Fibroblast of lung (primary cell): ENCODE measurements at regions not wholly inside any gene's neighbourhood (a gene's known extent, or its start where the extent isn't known, plus 50 kb on each side); places are given as distances from the start of the nearest gene placed in this dataset.

Source experiments
- DNase-seq, 2 donors: peaks; one replicate each; pipeline versions ENCODE4 v3.0.0 to v3.0.0-alpha.2; 2010; ENCODE audit warnings: low read depth in 2 of 2
- H2AFZ ChIP-seq: 2 replicates; pipeline ENCODE4 v1.5.1; 2012; ENCODE audit warnings: low read length, control low read depth, inconsistent platforms
- H3K27ac ChIP-seq: 2 replicates; pipeline ENCODE4 v1.5.1; 2011; ENCODE audit warnings: low read length, control low read depth; ENCODE audit not compliant: insufficient read depth
- H3K27me3 ChIP-seq: 2 replicates; pipeline ENCODE4 v1.5.1; 2011; ENCODE audit warnings: mild to moderate bottlenecking, low read length; ENCODE audit not compliant: control insufficient read depth, insufficient read depth
- H3K36me3 ChIP-seq: 2 replicates; pipeline ENCODE4 v1.5.1; 2011; ENCODE audit warnings: low read length; ENCODE audit not compliant: control insufficient read depth, insufficient read depth
- H3K4me1 ChIP-seq: 2 replicates; pipeline ENCODE4 v1.5.1; 2011; ENCODE audit warnings: low read length; ENCODE audit not compliant: control insufficient read depth, insufficient read depth; ENCODE audit errors: extremely low read depth
- H3K4me2 ChIP-seq: 2 replicates; pipeline ENCODE4 v1.5.1; 2011; ENCODE audit warnings: low read length, control low read depth; ENCODE audit not compliant: insufficient read depth; ENCODE audit errors: extremely low read depth
- H3K4me3 ChIP-seq, 4 experiments: fragments of 200-600 bp in 1 of 4; sonication (generic) in 1 of 4; replicated peaks in 1 of 4; 2 replicates each; pipeline ENCODE4 v1.5.1; 2011 to 2016; ENCODE audit warnings: low read length in 4 of 4, low read depth in 3 of 4, mild to moderate bottlenecking in 3 of 4, control low read depth in 2 of 4, inconsistent platforms in 1 of 4, mixed read lengths in 1 of 4; ENCODE audit not compliant: insufficient read depth in 1 of 4; ENCODE audit errors: control extremely low read depth in 1 of 4
- H3K79me2 ChIP-seq: 2 replicates; pipeline ENCODE4 v1.5.1; 2012; ENCODE audit warnings: mild to moderate bottlenecking, low read length, inconsistent platforms; ENCODE audit not compliant: control insufficient read depth, insufficient read depth
- H3K9ac ChIP-seq: 2 replicates; pipeline ENCODE4 v1.5.1; 2011; ENCODE audit warnings: mild to moderate bottlenecking, low read length, control low read depth; ENCODE audit not compliant: insufficient read depth
- H3K9me3 ChIP-seq: 2 replicates; pipeline ENCODE4 v1.5.1; 2012; ENCODE audit warnings: low read depth, low read length; ENCODE audit not compliant: control insufficient read depth, insufficient read depth
- H4K20me1 ChIP-seq: 2 replicates; pipeline ENCODE4 v1.5.1; 2011; ENCODE audit warnings: low read length; ENCODE audit not compliant: control insufficient read depth, insufficient read depth; ENCODE audit errors: extremely low read depth
- EZH2 ChIP-seq: IDR thresholded peaks from 2 replicates; pipeline ENCODE4 v1.5.1; 2012; ENCODE audit warnings: low read length, control low read depth, mild to moderate bottlenecking; ENCODE audit errors: missing control alignments
- TF ChIP-seq, protein P1 (sequence below), 2 donors: IDR thresholded peaks in 1 of 2; conservative IDR thresholded peaks in 1 of 2; 1 replicate in 1 of 2; 2 replicates in 1 of 2; pipeline ENCODE4 v1.5.1; 2011 to 2012; ENCODE audit warnings: low read length in 2 of 2, control low read depth in 1 of 2, inconsistent platforms in 1 of 2, low read depth in 1 of 2, mild to moderate bottlenecking in 1 of 2

DNA sequence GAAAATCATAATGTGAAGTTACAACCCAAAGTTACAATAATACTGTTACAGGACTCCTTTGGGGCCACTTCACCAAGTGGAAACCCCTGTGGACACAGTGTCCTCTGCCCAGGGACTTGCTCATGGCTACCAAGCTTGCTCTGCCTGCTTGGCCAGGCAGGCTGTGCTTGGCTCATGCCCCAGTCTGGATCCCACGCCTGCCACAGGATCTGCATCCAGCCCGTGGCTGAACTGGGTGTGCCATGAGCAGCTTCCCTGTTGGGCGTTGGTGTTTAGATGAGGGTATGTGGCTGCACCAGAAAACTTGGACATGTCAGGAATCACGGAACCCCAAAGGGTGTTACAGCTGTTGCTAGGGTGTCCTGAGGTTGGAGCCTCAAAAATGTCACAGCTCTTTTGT lies 820.9 kb downstream of the SLC6A15 start:
- TF ChIP-seq EZH2, result no peak
- TF ChIP-seq, protein P1, sequence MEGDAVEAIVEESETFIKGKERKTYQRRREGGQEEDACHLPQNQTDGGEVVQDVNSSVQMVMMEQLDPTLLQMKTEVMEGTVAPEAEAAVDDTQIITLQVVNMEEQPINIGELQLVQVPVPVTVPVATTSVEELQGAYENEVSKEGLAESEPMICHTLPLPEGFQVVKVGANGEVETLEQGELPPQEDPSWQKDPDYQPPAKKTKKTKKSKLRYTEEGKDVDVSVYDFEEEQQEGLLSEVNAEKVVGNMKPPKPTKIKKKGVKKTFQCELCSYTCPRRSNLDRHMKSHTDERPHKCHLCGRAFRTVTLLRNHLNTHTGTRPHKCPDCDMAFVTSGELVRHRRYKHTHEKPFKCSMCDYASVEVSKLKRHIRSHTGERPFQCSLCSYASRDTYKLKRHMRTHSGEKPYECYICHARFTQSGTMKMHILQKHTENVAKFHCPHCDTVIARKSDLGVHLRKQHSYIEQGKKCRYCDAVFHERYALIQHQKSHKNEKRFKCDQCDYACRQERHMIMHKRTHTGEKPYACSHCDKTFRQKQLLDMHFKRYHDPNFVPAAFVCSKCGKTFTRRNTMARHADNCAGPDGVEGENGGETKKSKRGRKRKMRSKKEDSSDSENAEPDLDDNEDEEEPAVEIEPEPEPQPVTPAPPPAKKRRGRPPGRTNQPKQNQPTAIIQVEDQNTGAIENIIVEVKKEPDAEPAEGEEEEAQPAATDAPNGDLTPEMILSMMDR (conservative IDR thresholded peaks at IDR 0.05 in 1 of 2, IDR thresholded peaks at IDR 0.05 in 1 of 2; ENCODE audit: low read depth in 1 of 2, low read length in 2 of 2), result no peak
- Histone ChIP-seq H3K4me2 (no peak overlapping the region), H3K4me1 (no peaks in the 10 kb centered on the region), H3K79me2 (no peaks in the 10 kb centered on the region), H3K27ac (no peak overlapping the region), H3K4me3 (no peak overlapping the region), H3K27me3 (no peaks in the 10 kb centered on the region), H3K9me3 (no peaks in the 10 kb centered on the region), H4K20me1 (no peaks in the 10 kb centered on the region), H3K36me3 (no peaks in the 10 kb centered on the region), H2AFZ (no peak overlapping the region), H3K9ac (no peak overlapping the region)
- DNase-seq, result no peak

DNA sequence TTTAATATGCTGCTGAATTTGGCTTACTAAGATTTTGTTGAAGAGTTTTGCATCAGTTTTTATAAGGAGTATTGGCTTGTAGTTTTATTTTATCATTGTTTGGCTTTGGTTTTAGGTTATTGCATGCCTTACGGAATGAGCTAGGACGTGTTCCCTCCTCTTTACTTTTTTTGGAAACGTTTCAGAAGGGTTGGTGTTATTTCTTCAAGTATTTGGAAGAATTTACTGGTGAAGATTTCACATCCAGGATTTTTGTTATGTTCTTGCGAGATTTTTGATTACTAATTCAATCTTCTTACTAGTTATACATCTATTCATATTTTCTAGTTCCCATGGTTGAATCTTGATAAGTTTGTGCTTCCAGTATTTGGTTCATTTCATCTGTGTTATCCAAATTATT lies 823.2 kb downstream of the SLC6A15 start:
- Histone ChIP-seq H3K9me3 (no peaks in the 10 kb centered on the region), H3K79me2 (no peaks in the 10 kb centered on the region), H3K4me1 (no peaks in the 10 kb centered on the region), H2AFZ (no peak overlapping the region), H3K27me3 (no peaks in the 10 kb centered on the region), H3K4me2 (no peak overlapping the region), H3K9ac (no peak overlapping the region), H3K36me3 (no peaks in the 10 kb centered on the region), H3K27ac (no peak overlapping the region), H3K4me3 (no peak overlapping the region), H4K20me1 (no peaks in the 10 kb centered on the region)
- TF ChIP-seq, protein P1 (conservative IDR thresholded peaks at IDR 0.05 in 1 of 2, IDR thresholded peaks at IDR 0.05 in 1 of 2; ENCODE audit: low read depth in 1 of 2, low read length in 2 of 2), result no peak
- TF ChIP-seq EZH2, result no peak
- no peak for DNase-seq

GRCh38 chr12:84085046-84085445 lies 827.6 kb downstream of the SLC6A15 start:
- Histone ChIP-seq H3K79me2 (no peaks in the 10 kb centered on the region), H3K27ac (no peak overlapping the region), H3K4me1 (no peaks in the 10 kb centered on the region), H3K9ac (no peak overlapping the region), H4K20me1 (no peaks in the 10 kb centered on the region), H3K4me2 (no peak overlapping the region), H3K27me3 (no peaks in the 10 kb centered on the region), H2AFZ (no peak overlapping the region), H3K4me3 (no peak overlapping the region), H3K9me3 (no peaks in the 10 kb centered on the region), H3K36me3 (no peaks in the 10 kb centered on the region)
- TF ChIP-seq, protein P1 (conservative IDR thresholded peaks at IDR 0.05 in 1 of 2, IDR thresholded peaks at IDR 0.05 in 1 of 2; ENCODE audit: low read depth in 1 of 2, low read length in 2 of 2), result no peak
- no peak for TF ChIP-seq EZH2
- DNase-seq, result no peak
